H1 (cell line): ENCODE measurements at regions not wholly inside any gene's neighbourhood (a gene's known extent, or its start where the extent isn't known, plus 50 kb on each side); places are given as distances from the start of the nearest gene placed in this dataset.

Experiments
- ASH2L ChIP-seq: fragments of 200-600, 300-600 bp; sonication (generic); IDR thresholded peaks from one replicate; pipeline ENCODE4 v1.7.1; 2017; ENCODE audit warnings: low read length
- JUND ChIP-seq: IDR thresholded peaks from 2 replicates; pipeline ENCODE4 v1.6.1; 2011; ENCODE audit warnings: mild to moderate bottlenecking, improper control_type of control experiment, low read length
- POLR2AphosphoS5 ChIP-seq: IDR thresholded peaks from 2 replicates; pipeline ENCODE4 v1.6.1; 2011; ENCODE audit warnings: low read depth, low read length
- ZNF274 ChIP-seq: IDR thresholded peaks from 2 replicates; pipeline ENCODE4 v1.7.0; 2012; ENCODE audit warnings: low read length, borderline replicate concordance; ENCODE audit errors: extremely low read depth
- TF ChIP-seq, protein P1 (sequence below), 3 experiments: IDR thresholded peaks; 1 replicate in 2 of 3; 2 replicates in 1 of 3; pipeline versions ENCODE4 v1.5.1 to v1.6.1; 2011; ENCODE audit warnings: low read length in 3 of 3, mild to moderate bottlenecking in 3 of 3, inconsistent platforms in 2 of 3, low read depth in 1 of 3, moderate library complexity in 1 of 3; ENCODE audit not compliant: insufficient read depth in 1 of 3; ENCODE audit errors: control extremely low read depth in 1 of 3
- TF ChIP-seq, protein P2 (sequence below): IDR thresholded peaks from 2 replicates; pipeline ENCODE4 v1.6.1; 2011; ENCODE audit warnings: low read depth, mild to moderate bottlenecking, low read length; ENCODE audit not compliant: insufficient read depth
- TF ChIP-seq, protein P3 (sequence below): IDR thresholded peaks from 2 replicates; pipeline ENCODE4 v1.6.1; 2012; ENCODE audit warnings: inconsistent platforms

DNA sequence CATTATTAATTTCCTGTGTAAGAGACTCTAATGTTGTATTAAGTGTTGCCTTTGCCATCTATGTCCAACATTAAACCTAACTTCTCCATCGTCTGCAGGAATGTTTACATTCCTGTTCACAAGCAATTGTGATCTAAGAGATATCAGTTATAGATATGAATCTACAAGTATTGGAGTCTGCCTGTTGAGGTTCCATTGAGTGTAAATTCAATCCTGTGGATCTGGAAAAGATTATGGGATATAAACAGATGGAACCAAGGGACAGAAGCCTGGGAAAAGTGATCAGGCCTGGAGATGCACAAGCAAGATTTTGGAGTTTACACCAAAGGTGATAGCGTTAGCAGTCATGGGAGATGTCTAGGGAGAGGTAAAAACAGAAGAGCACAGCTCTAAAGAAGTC lies 135.5 kb downstream of the LSMEM1 start:
- TF ChIP-seq POLR2AphosphoS5 (no peak), ZNF274 (no peak), ASH2L (no peak), JUND (no peak)
- TF ChIP-seq, protein P1, sequence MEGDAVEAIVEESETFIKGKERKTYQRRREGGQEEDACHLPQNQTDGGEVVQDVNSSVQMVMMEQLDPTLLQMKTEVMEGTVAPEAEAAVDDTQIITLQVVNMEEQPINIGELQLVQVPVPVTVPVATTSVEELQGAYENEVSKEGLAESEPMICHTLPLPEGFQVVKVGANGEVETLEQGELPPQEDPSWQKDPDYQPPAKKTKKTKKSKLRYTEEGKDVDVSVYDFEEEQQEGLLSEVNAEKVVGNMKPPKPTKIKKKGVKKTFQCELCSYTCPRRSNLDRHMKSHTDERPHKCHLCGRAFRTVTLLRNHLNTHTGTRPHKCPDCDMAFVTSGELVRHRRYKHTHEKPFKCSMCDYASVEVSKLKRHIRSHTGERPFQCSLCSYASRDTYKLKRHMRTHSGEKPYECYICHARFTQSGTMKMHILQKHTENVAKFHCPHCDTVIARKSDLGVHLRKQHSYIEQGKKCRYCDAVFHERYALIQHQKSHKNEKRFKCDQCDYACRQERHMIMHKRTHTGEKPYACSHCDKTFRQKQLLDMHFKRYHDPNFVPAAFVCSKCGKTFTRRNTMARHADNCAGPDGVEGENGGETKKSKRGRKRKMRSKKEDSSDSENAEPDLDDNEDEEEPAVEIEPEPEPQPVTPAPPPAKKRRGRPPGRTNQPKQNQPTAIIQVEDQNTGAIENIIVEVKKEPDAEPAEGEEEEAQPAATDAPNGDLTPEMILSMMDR (IDR thresholded peaks at IDR 0.05; ENCODE audit: control extremely low read depth in 1 of 3, insufficient read depth in 1 of 3, low read depth in 1 of 3, low read length in 3 of 3): no peak
- TF ChIP-seq, protein P2, sequence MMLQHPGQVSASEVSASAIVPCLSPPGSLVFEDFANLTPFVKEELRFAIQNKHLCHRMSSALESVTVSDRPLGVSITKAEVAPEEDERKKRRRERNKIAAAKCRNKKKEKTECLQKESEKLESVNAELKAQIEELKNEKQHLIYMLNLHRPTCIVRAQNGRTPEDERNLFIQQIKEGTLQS: no peak
- TF ChIP-seq, protein P3, sequence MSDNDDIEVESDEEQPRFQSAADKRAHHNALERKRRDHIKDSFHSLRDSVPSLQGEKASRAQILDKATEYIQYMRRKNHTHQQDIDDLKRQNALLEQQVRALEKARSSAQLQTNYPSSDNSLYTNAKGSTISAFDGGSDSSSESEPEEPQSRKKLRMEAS: no peak
